PC-9 (cell line): ENCODE measurements at regions not wholly inside any gene's neighbourhood (a gene's known extent, or its start where the extent isn't known, plus 50 kb on each side); places are given as distances from the start of the nearest gene placed in this dataset.

Source experiments
- BruUV-seq: library from RNA; stranded (reverse); fragments of 400-500 nt; replicated peaks from 2 replicates; lab custom pipeline; 2021; lab: Mats Ljungman, UMichigan
- CTCF ChIA-PET: fragments of 300-600 bp; sonication (Branson Sonifier 250); formaldehyde crosslinking; loops from one replicate; lab custom pipeline; 2022; ENCODE audit warnings: antibody characterized with exemption; lab: Charles Lee
- POLR2A ChIA-PET: fragments of 300-600 bp; sonication (Branson Sonifier 250); formaldehyde crosslinking; loops from one replicate; lab custom pipeline; 2022; ENCODE audit warnings: antibody characterized with exemption; ENCODE audit not compliant: unreplicated experiment; lab: Charles Lee
- DNase-seq, 2 experiments: peaks; one replicate each; pipeline versions ENCODE4 v3.0.0 to v3.0.0-alpha.2; 2015 to 2022; ENCODE audit warnings: mixed read lengths in 1 of 2
- H2AFZ ChIP-seq: fragments of 200-600 bp; sonication (generic); 2 replicates; pipeline ENCODE4 v1.8.1; 2017; ENCODE audit warnings: antibody characterized with exemption
- H3F3A ChIP-seq: fragments of 200-600 bp; sonication (generic); 2 replicates; pipeline ENCODE4 v1.8.1; 2017; ENCODE audit warnings: antibody characterized with exemption, mild to moderate bottlenecking, low read depth; ENCODE audit not compliant: insufficient read depth
- H3K27ac ChIP-seq: fragments of 200-600 bp; sonication (generic); 2 replicates; pipeline ENCODE4 v1.6.1; 2016; ENCODE audit warnings: mixed run types
- H3K27me3 ChIP-seq: fragments of 200-600 bp; sonication (generic); 2 replicates; pipeline ENCODE4 v1.6.1; 2016; ENCODE audit warnings: low read depth, mixed run types; ENCODE audit not compliant: insufficient read depth
- H3K36me3 ChIP-seq: fragments of 200-600 bp; sonication (generic); 2 replicates; pipeline ENCODE4 v1.6.1; 2016; ENCODE audit warnings: low read depth, mixed run types
- H3K4me1 ChIP-seq: fragments of 200-600 bp; sonication (generic); replicated peaks from 2 replicates; pipeline ENCODE4 v1.6.1; 2016; ENCODE audit warnings: mixed run types; ENCODE audit not compliant: insufficient read depth
- H3K4me2 ChIP-seq: fragments of 200-600 bp; sonication (generic); 2 replicates; pipeline ENCODE4 v1.6.1; 2017; ENCODE audit warnings: mixed run types
- H3K4me3 ChIP-seq: fragments of 200-600 bp; sonication (generic); 2 replicates; pipeline ENCODE4 v1.6.1; 2016; ENCODE audit warnings: mixed run types
- H3K79me2 ChIP-seq: fragments of 200-600 bp; sonication (generic); 2 replicates; pipeline ENCODE4 v1.6.1; 2017; ENCODE audit warnings: low read depth, mixed run types
- H3K9me2 ChIP-seq: fragments of 200-600 bp; sonication (generic); 2 replicates; pipeline ENCODE4 v1.8.1; 2017; ENCODE audit warnings: mild to moderate bottlenecking; ENCODE audit not compliant: insufficient read depth
- H3K9me3 ChIP-seq: fragments of 200-600 bp; sonication (generic); 2 replicates; pipeline ENCODE4 v1.8.1; 2016; ENCODE audit warnings: low read depth; ENCODE audit not compliant: insufficient read depth
- H4K20me1 ChIP-seq: fragments of 200-600 bp; sonication (generic); 2 replicates; pipeline ENCODE4 v1.8.1; 2017; ENCODE audit not compliant: insufficient read depth
- CTCF ChIP-seq: fragments of 200-600 bp; sonication (generic); conservative IDR thresholded peaks from 2 replicates; pipeline ENCODE4 v1.6.1; 2017; ENCODE audit warnings: mixed run types, antibody characterized with exemption, mild to moderate bottlenecking, moderate library complexity
- EZH2 ChIP-seq: fragments of 200-600 bp; sonication (generic); IDR thresholded peaks from 2 replicates; pipeline ENCODE4 v1.8.0; 2017; ENCODE audit warnings: antibody characterized with exemption, low read depth
- intact Hi-C: fragments of 100-400 bp; cut with micrococcal nuclease; formaldehyde crosslinking; loops from one replicate; pipeline ENCODE4 v1.10.0; 2022; ENCODE audit not compliant: unreplicated experiment

GRCh38 chr10:1920941-1921340 is 183.6 kb upstream of the ADARB2 start:
- Histone ChIP-seq H3K27me3 (no peaks in the 10 kb centered on the region), H3K9me3 (no peaks in the 10 kb centered on the region), H3F3A (no peaks in the 10 kb centered on the region), H3K4me3 (no peak overlapping the region), H3K79me2 (no peaks in the 10 kb centered on the region), H3K4me2 (no peak overlapping the region), H3K4me1 (no peaks in the 10 kb centered on the region), H3K9me2 (no peaks in the 10 kb centered on the region), H3K27ac (no peak overlapping the region), H4K20me1 (no peaks in the 10 kb centered on the region), H3K36me3 (no peaks in the 10 kb centered on the region), H2AFZ (no peak overlapping the region)
- no peak for TF ChIP-seq EZH2
- TF ChIP-seq CTCF: no peak
- no peak for DNase-seq
- ChIA-PET CTCF (no interaction called here), POLR2A (no interaction called here)
- BruUV-seq: no TSS peak
- intact Hi-C loops: no loop called here

GRCh38 chr10:1920127-1920526 is 182.8 kb upstream of the ADARB2 start:
- Histone ChIP-seq H4K20me1 (no peaks in the 10 kb centered on the region), H3K9me2 (no peaks in the 10 kb centered on the region), H2AFZ (no peak overlapping the region), H3K4me2 (no peak overlapping the region), H3K27ac (no peak overlapping the region), H3K36me3 (no peaks in the 10 kb centered on the region), H3K27me3 (no peaks in the 10 kb centered on the region), H3K4me1 (no peaks in the 10 kb centered on the region), H3K4me3 (no peak overlapping the region), H3K79me2 (no peaks in the 10 kb centered on the region), H3F3A (no peaks in the 10 kb centered on the region), H3K9me3 (no peaks in the 10 kb centered on the region)
- ChIA-PET CTCF (no interaction called here), POLR2A (no interaction called here)
- DNase-seq: no peak
- no peak for TF ChIP-seq EZH2
- TF ChIP-seq CTCF: no peak
- intact Hi-C loops: no loop called here
- BruUV-seq: no TSS peak

GRCh38 chr10:1911771-1912170 is 174.4 kb upstream of the ADARB2 start:
- no peak overlapping the region for H3K27ac ChIP-seq
- CTCF ChIA-PET: no interaction called here
- H3K27me3 ChIP-seq: no peaks in the 10 kb centered on the region
- intact Hi-C loops: no loop called here
- no peaks in the 10 kb centered on the region for H3K9me2 ChIP-seq
- H3K4me1 ChIP-seq: no peaks in the 10 kb centered on the region
- H3F3A ChIP-seq: no peaks in the 10 kb centered on the region
- H4K20me1 ChIP-seq: no peaks in the 10 kb centered on the region
- no peaks in the 10 kb centered on the region for H3K79me2 ChIP-seq
- no peak overlapping the region for H3K4me3 ChIP-seq
- BruUV-seq: no TSS peak
- POLR2A ChIA-PET: no interaction called here
- no peaks in the 10 kb centered on the region for H3K36me3 ChIP-seq
- no peak overlapping the region for H3K4me2 ChIP-seq
- no peaks in the 10 kb centered on the region for H3K9me3 ChIP-seq
- TF ChIP-seq CTCF (no peak), EZH2 (no peak)
- no peak for DNase-seq
- H2AFZ ChIP-seq: no peak overlapping the region
